ENCODE measurements at regions not wholly inside any gene's neighbourhood (a gene's known extent, or its start where the extent isn't known, plus 50 kb on each side); places are given as distances from the start of the nearest gene placed in this dataset.
"Not testable (repeated sequence)": the region's sequence is repeated elsewhere in the genome, so short reads cannot be mapped to it uniquely, and the experiment has no call there.

GRCh38 chr4:26181616-26182015 is 139.2 kb upstream of the RBPJ start:
- no peak for DNase-seq

- DNase-seq, result no peak
These were observed 137.8 kb upstream of the RBPJ start for GRCh38 chr4:26183017-26183416.

- DNase-seq, result no peak
These were observed 135.4 kb upstream of the RBPJ start for GRCh38 chr4:26185436-26185835.

GRCh38 chr4:26191353-26191752 is 129.5 kb upstream of the RBPJ start:
- no peak for DNase-seq

GRCh38 chr4:26192899-26193869 is 127.6 kb upstream of the RBPJ start:
- DNase-seq, result peak; percentile 52

GRCh38 chr4:26194764-26195163 is 126.0 kb upstream of the RBPJ start:
- DNase-seq, result no peak

GRCh38 chr4:26196567-26196966 is 124.2 kb upstream of the RBPJ start:
- no peak for DNase-seq

GRCh38 chr4:26197018-26197779 is 123.6 kb upstream of the RBPJ start:
- peak; percentile 83 for DNase-seq

- not testable (repeated sequence) for DNase-seq
These were observed 121.9 kb upstream of the RBPJ start for GRCh38 chr4:26198931-26199330.

GRCh38 chr4:26199596-26199995 is 121.2 kb upstream of the RBPJ start:
- DNase-seq, result no peak

- DNase-seq, result no peak
These were observed 119.7 kb upstream of the RBPJ start for GRCh38 chr4:26201120-26201519.

GRCh38 chr4:26204249-26204825 is 116.5 kb upstream of the RBPJ start:
- DNase-seq, result no peak

- no peak for DNase-seq
These were observed 115.9 kb upstream of the RBPJ start for GRCh38 chr4:26204911-26205370.

GRCh38 chr4:26206339-26206738 is 114.5 kb upstream of the RBPJ start:
- no peak for DNase-seq

- no peak for DNase-seq
These were observed 113.8 kb upstream of the RBPJ start for GRCh38 chr4:26206999-26207398.

- DNase-seq, result no peak
These were observed 113.2 kb upstream of the RBPJ start for GRCh38 chr4:26207631-26208030.

GRCh38 chr4:26208237-26208994 is 112.4 kb upstream of the RBPJ start:
- DNase-seq, result no peak

- not testable (repeated sequence) for DNase-seq
These were observed 111.4 kb upstream of the RBPJ start for GRCh38 chr4:26209378-26209777.

- DNase-seq, result no peak
These were observed 108.3 kb upstream of the RBPJ start for GRCh38 chr4:26212528-26212927.

GRCh38 chr4:26213317-26213716 is 107.5 kb upstream of the RBPJ start:
- no peak for DNase-seq

GRCh38 chr4:26214994-26215393 is 105.8 kb upstream of the RBPJ start:
- no peak for DNase-seq

- no peak for DNase-seq
These were observed 105.1 kb upstream of the RBPJ start for GRCh38 chr4:26215725-26216124.

GRCh38 chr4:26217481-26217880 is 103.3 kb upstream of the RBPJ start:
- no peak for DNase-seq
